GOT3 (cell line): ENCODE measurements at regions not wholly inside any gene's neighbourhood (a gene's known extent, or its start where the extent isn't known, plus 50 kb on each side); places are given as distances from the start of the nearest gene placed in this dataset.

ENCODE experiments used
- DNase-seq: peaks from one replicate; lab custom pipeline; 2025; ENCODE audit warnings: mixed read lengths; lab: John Stamatoyannopoulos, UW

GRCh38 chr3:43783987-43784639 lies 93.4 kb downstream of the ABHD5 start:
- DNase-seq = no peak

- DNase-seq = no peak
Measured at GRCh38 chr3:43784640-43785011, 93.9 kb downstream of the ABHD5 start.

- no peak for DNase-seq
Measured at GRCh38 chr3:43785551-43785950, 94.8 kb downstream of the ABHD5 start.

- no peak for DNase-seq
Measured at GRCh38 chr3:43786102-43786501, 95.4 kb downstream of the ABHD5 start.

GRCh38 chr3:43786526-43787305 lies 96.0 kb downstream of the ABHD5 start:
- DNase-seq = no peak

GRCh38 chr3:43787330-43787729 lies 96.6 kb downstream of the ABHD5 start:
- no peak for DNase-seq

GRCh38 chr3:43789028-43789427 lies 98.3 kb downstream of the ABHD5 start:
- DNase-seq = no peak

- no peak for DNase-seq
Measured at GRCh38 chr3:43790060-43790459, 99.3 kb downstream of the ABHD5 start.

GRCh38 chr3:43790476-43790875 lies 99.7 kb downstream of the ABHD5 start:
- no peak for DNase-seq

GRCh38 chr3:43791246-43791645 lies 100.5 kb downstream of the ABHD5 start:
- no peak for DNase-seq

GRCh38 chr3:43792904-43793303 lies 102.2 kb downstream of the ABHD5 start:
- no peak for DNase-seq

GRCh38 chr3:43793648-43794372 lies 103.1 kb downstream of the ABHD5 start:
- DNase-seq = no peak

GRCh38 chr3:43794776-43795175 lies 104.0 kb downstream of the ABHD5 start:
- no peak for DNase-seq

- DNase-seq = no peak
Measured at GRCh38 chr3:43795491-43795890, 104.8 kb downstream of the ABHD5 start.

- no peak for DNase-seq
Measured at GRCh38 chr3:43796041-43796596, 105.4 kb downstream of the ABHD5 start.

- no peak for DNase-seq
Measured at GRCh38 chr3:43797794-43798193, 107.1 kb downstream of the ABHD5 start.

- DNase-seq = no peak
Measured at GRCh38 chr3:43810797-43811196, 120.1 kb downstream of the ABHD5 start.

GRCh38 chr3:43814461-43814860 lies 123.7 kb downstream of the ABHD5 start:
- no peak for DNase-seq

- DNase-seq = no peak
Measured at GRCh38 chr3:43816372-43816771, 125.6 kb downstream of the ABHD5 start.

- DNase-seq = no peak
Measured at GRCh38 chr3:43817064-43817463, 126.3 kb downstream of the ABHD5 start.

GRCh38 chr3:43817825-43818224 lies 127.1 kb downstream of the ABHD5 start:
- DNase-seq = no peak

GRCh38 chr3:43818229-43818628 lies 127.5 kb downstream of the ABHD5 start:
- DNase-seq = no peak
